Activated naive CD8-positive, alpha-beta T cell treated with anti-CD3 and anti-CD28 coated beads, Interleukin-2, amount 50 U/mL, for 24 hours (primary cell): ENCODE measurements at regions not wholly inside any gene's neighbourhood (a gene's known extent, or its start where the extent isn't known, plus 50 kb on each side); places are given as distances from the start of the nearest gene placed in this dataset.
A peak's percentile ranks its signal among the peaks of the same experiment; 100 is the strongest.

Experiments used
- ATAC-seq: fragments of 150-1000 bp; cut with Tn5 transposase; one replicate; pipeline ENCODE4 v1.10.0; 2021
- DNase-seq: peaks from one replicate; pipeline ENCODE4 v3.0.0; 2021
- H3K27ac Mint-ChIP-seq: one replicate; pipeline ENCODE4 v1.8.0; 2021; ENCODE audit warnings: mild to moderate bottlenecking, mixed read lengths
- H3K27me3 Mint-ChIP-seq: one replicate; pipeline ENCODE4 v1.8.0; 2021; ENCODE audit warnings: mixed read lengths
- H3K36me3 Mint-ChIP-seq: one replicate; pipeline ENCODE4 v1.8.0; 2021; ENCODE audit warnings: low read depth, mixed read lengths
- H3K4me1 Mint-ChIP-seq: one replicate; pipeline ENCODE4 v1.8.0; 2021; ENCODE audit warnings: mixed read lengths
- H3K4me3 Mint-ChIP-seq: one replicate; pipeline ENCODE4 v1.8.0; 2021; ENCODE audit warnings: mild to moderate bottlenecking, moderate library complexity, mixed read lengths
- H3K9me3 Mint-ChIP-seq: one replicate; pipeline ENCODE4 v1.8.0; 2021; ENCODE audit warnings: mixed read lengths

- no peaks in the 10 kb centered on the region for H3K4me1 Mint-ChIP-seq
- H3K9me3 Mint-ChIP-seq: no peaks in the 10 kb centered on the region
- peaks cover 26% of the 10 kb centered on the region for H3K27me3 Mint-ChIP-seq
- H3K4me3 Mint-ChIP-seq: no peak overlapping the region
- no peak for DNase-seq
- H3K36me3 Mint-ChIP-seq: no peaks in the 10 kb centered on the region
- ATAC-seq: no peak
- H3K27ac Mint-ChIP-seq: no peak overlapping the region
Measured at GRCh38 chr14:56892959-56893358, 82.7 kb upstream of the OTX2 start.

GRCh38 chr14:56891226-56891625 is 80.9 kb upstream of the OTX2 start:
- peaks cover 24% of the 10 kb centered on the region for H3K27me3 Mint-ChIP-seq
- H3K9me3 Mint-ChIP-seq: no peaks in the 10 kb centered on the region
- no peak overlapping the region for H3K27ac Mint-ChIP-seq
- no peak for DNase-seq
- H3K36me3 Mint-ChIP-seq: no peaks in the 10 kb centered on the region
- no peak overlapping the region for H3K4me3 Mint-ChIP-seq
- no peak for ATAC-seq
- no peaks in the 10 kb centered on the region for H3K4me1 Mint-ChIP-seq

GRCh38 chr14:56889705-56890104 is 79.4 kb upstream of the OTX2 start:
- DNase-seq: no peak
- no peaks in the 10 kb centered on the region for H3K36me3 Mint-ChIP-seq
- no peaks in the 10 kb centered on the region for H3K4me1 Mint-ChIP-seq
- no peak overlapping the region for H3K4me3 Mint-ChIP-seq
- peaks cover 19% of the 10 kb centered on the region for H3K27me3 Mint-ChIP-seq
- H3K9me3 Mint-ChIP-seq: no peaks in the 10 kb centered on the region
- no peak for ATAC-seq
- H3K27ac Mint-ChIP-seq: no peak overlapping the region

- H3K36me3 Mint-ChIP-seq: no peaks in the 10 kb centered on the region
- no peaks in the 10 kb centered on the region for H3K4me1 Mint-ChIP-seq
- no peaks in the 10 kb centered on the region for H3K9me3 Mint-ChIP-seq
- ATAC-seq: no peak
- no peak for DNase-seq
- peaks cover 19% of the 10 kb centered on the region for H3K27me3 Mint-ChIP-seq
- H3K27ac Mint-ChIP-seq: no peak overlapping the region
- no peak overlapping the region for H3K4me3 Mint-ChIP-seq
Measured at GRCh38 chr14:56888274-56888673, 78.0 kb upstream of the OTX2 start.

- no peak overlapping the region for H3K27ac Mint-ChIP-seq
- H3K27me3 Mint-ChIP-seq: peaks cover 16% of the 10 kb centered on the region
- ATAC-seq: no peak
- H3K36me3 Mint-ChIP-seq: no peaks in the 10 kb centered on the region
- no peak for DNase-seq
- H3K4me1 Mint-ChIP-seq: no peaks in the 10 kb centered on the region
- no peaks in the 10 kb centered on the region for H3K9me3 Mint-ChIP-seq
- H3K4me3 Mint-ChIP-seq: no peak overlapping the region
Measured at GRCh38 chr14:56887216-56887615, 76.9 kb upstream of the OTX2 start.

GRCh38 chr14:56886471-56887062 is 76.3 kb upstream of the OTX2 start:
- H3K4me1 Mint-ChIP-seq: no peaks in the 10 kb centered on the region
- peaks cover 17% of the 10 kb centered on the region for H3K27me3 Mint-ChIP-seq
- H3K9me3 Mint-ChIP-seq: no peaks in the 10 kb centered on the region
- ATAC-seq (no peak), DNase-seq (no peak)
- H3K4me3 Mint-ChIP-seq: no peak overlapping the region
- no peaks in the 10 kb centered on the region for H3K36me3 Mint-ChIP-seq
- no peak overlapping the region for H3K27ac Mint-ChIP-seq

GRCh38 chr14:56885825-56886224 is 75.5 kb upstream of the OTX2 start:
- Mint-ChIP-seq H3K4me3 (no peak overlapping the region), H3K4me1 (no peaks in the 10 kb centered on the region), H3K9me3 (no peaks in the 10 kb centered on the region), H3K27ac (no peak overlapping the region), H3K36me3 (no peaks in the 10 kb centered on the region), H3K27me3 (peaks cover 17% of the 10 kb centered on the region)
- DNase-seq (no peak), ATAC-seq (no peak)

- Mint-ChIP-seq H3K4me3 (no peak overlapping the region), H3K27ac (no peak overlapping the region), H3K9me3 (no peaks in the 10 kb centered on the region), H3K36me3 (no peaks in the 10 kb centered on the region), H3K27me3 (peaks cover 18% of the 10 kb centered on the region), H3K4me1 (no peaks in the 10 kb centered on the region)
- DNase-seq (no peak), ATAC-seq (no peak)
Measured at GRCh38 chr14:56884617-56885016, 74.3 kb upstream of the OTX2 start.

GRCh38 chr14:56881181-56881580 is 70.9 kb upstream of the OTX2 start:
- ATAC-seq: no peak
- Mint-ChIP-seq H3K27ac (no peak overlapping the region), H3K36me3 (no peaks in the 10 kb centered on the region), H3K27me3 (peaks cover 10% of the 10 kb centered on the region), H3K9me3 (no peaks in the 10 kb centered on the region), H3K4me1 (no peaks in the 10 kb centered on the region), H3K4me3 (no peak overlapping the region)
- DNase-seq: no peak

- Mint-ChIP-seq H3K9me3 (no peaks in the 10 kb centered on the region), H3K27me3 (peaks cover 10% of the 10 kb centered on the region), H3K27ac (no peak overlapping the region), H3K4me3 (no peak overlapping the region), H3K4me1 (no peaks in the 10 kb centered on the region), H3K36me3 (no peaks in the 10 kb centered on the region)
- no peak for DNase-seq
- ATAC-seq: no peak
Measured at GRCh38 chr14:56878766-56879165, 68.5 kb upstream of the OTX2 start.

- H3K27ac Mint-ChIP-seq: no peak overlapping the region
- H3K9me3 Mint-ChIP-seq: no peaks in the 10 kb centered on the region
- no peaks in the 10 kb centered on the region for H3K4me1 Mint-ChIP-seq
- H3K27me3 Mint-ChIP-seq: peaks cover 10% of the 10 kb centered on the region
- H3K4me3 Mint-ChIP-seq: no peak overlapping the region
- H3K36me3 Mint-ChIP-seq: no peaks in the 10 kb centered on the region
- no peak for DNase-seq
- ATAC-seq: no peak
Measured at GRCh38 chr14:56875104-56875675, 64.9 kb upstream of the OTX2 start.

- no peak for ATAC-seq
- Mint-ChIP-seq H3K27me3 (peaks cover 8% of the 10 kb centered on the region), H3K27ac (no peak overlapping the region), H3K36me3 (no peaks in the 10 kb centered on the region), H3K4me1 (no peaks in the 10 kb centered on the region), H3K4me3 (no peak overlapping the region), H3K9me3 (no peaks in the 10 kb centered on the region)
- DNase-seq: peak; percentile 2
Measured at GRCh38 chr14:56874375-56874774, 64.1 kb upstream of the OTX2 start.

GRCh38 chr14:56870336-56870735 is 60.1 kb upstream of the OTX2 start:
- H3K4me3 Mint-ChIP-seq: no peak overlapping the region

GRCh38 chr14:56868660-56869059 is 58.4 kb upstream of the OTX2 start:
- DNase-seq: no peak
- Mint-ChIP-seq H3K9me3 (no peaks in the 10 kb centered on the region), H3K4me3 (no peak overlapping the region), H3K27me3 (peaks cover 13% of the 10 kb centered on the region), H3K36me3 (no peaks in the 10 kb centered on the region), H3K27ac (no peak overlapping the region), H3K4me1 (no peaks in the 10 kb centered on the region)
- ATAC-seq: no peak

More at GRCh38 chr14:56870336-56870735, 60.1 kb upstream of the OTX2 start:
- Mint-ChIP-seq H3K27ac (no peak overlapping the region), H3K27me3 (peaks cover 10% of the 10 kb centered on the region), H3K4me1 (no peaks in the 10 kb centered on the region), H3K9me3 (no peaks in the 10 kb centered on the region), H3K36me3 (no peaks in the 10 kb centered on the region)
- no peak for DNase-seq
- ATAC-seq: no peak

GRCh38 chr14:56862836-56863235 is 52.6 kb upstream of the OTX2 start:
- Mint-ChIP-seq H3K27ac (no peak overlapping the region), H3K9me3 (no peaks in the 10 kb centered on the region), H3K4me3 (no peak overlapping the region), H3K4me1 (no peaks in the 10 kb centered on the region), H3K27me3 (peaks cover 15% of the 10 kb centered on the region), H3K36me3 (no peaks in the 10 kb centered on the region)
- no peak for DNase-seq
- no peak for ATAC-seq

- DNase-seq (no peak), ATAC-seq (no peak)
- Mint-ChIP-seq H3K27me3 (peaks cover 26% of the 10 kb centered on the region), H3K4me3 (no peak overlapping the region), H3K36me3 (no peaks in the 10 kb centered on the region), H3K4me1 (no peaks in the 10 kb centered on the region), H3K9me3 (no peaks in the 10 kb centered on the region), H3K27ac (no peak overlapping the region)
Measured at GRCh38 chr14:56860441-56860840, 50.2 kb upstream of the OTX2 start.
